GM12891 (cell line): ENCODE measurements at regions not wholly inside any gene's neighbourhood (a gene's known extent, or its start where the extent isn't known, plus 50 kb on each side); places are given as distances from the start of the nearest gene placed in this dataset.

Experiments used
- POLR2A ChIP-seq: IDR thresholded peaks from 2 replicates; pipeline ENCODE4 v1.6.1; 2011; ENCODE audit warnings: low read depth, low read length, control low read depth
- POLR2AphosphoS5 ChIP-seq: IDR thresholded peaks from 2 replicates; pipeline ENCODE4 v1.6.1; 2011; ENCODE audit warnings: low read depth, low read length, control low read depth
- POU2F2 ChIP-seq: IDR thresholded peaks from 2 replicates; pipeline ENCODE4 v1.6.1; 2011; ENCODE audit warnings: low read depth, mild to moderate bottlenecking, control low read depth, low read length, moderate library complexity
- TAF1 ChIP-seq: IDR thresholded peaks from 2 replicates; pipeline ENCODE4 v1.6.1; 2011; ENCODE audit warnings: low read depth, low read length, control low read depth

DNA sequence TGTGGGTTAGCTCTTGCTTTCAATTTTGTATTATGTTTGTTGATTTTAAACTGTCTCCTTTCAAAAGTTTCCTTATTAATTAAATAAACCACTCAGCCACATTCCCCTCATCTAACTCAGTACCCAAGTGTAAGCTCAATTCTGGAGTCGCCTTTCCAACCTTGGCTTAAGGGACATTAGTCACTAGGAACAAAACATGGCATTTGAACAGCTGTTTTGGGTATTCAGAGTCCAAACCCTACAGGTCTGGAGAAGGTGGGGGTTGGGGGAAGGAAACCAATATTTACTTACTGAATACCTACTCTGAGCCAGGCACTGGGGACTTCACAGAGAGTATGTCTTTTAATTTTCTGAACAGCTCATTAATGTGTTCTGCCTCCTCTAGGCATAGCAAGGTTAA is 117.2 kb upstream of the JUN start:
- TF ChIP-seq POLR2AphosphoS5 (no peak), POU2F2 (no peak), POLR2A (no peak), TAF1 (no peak)
